C4-2B (cell line): ENCODE measurements at regions not wholly inside any gene's neighbourhood (a gene's known extent, or its start where the extent isn't known, plus 50 kb on each side); places are given as distances from the start of the nearest gene placed in this dataset.

ENCODE experiments used
- CTCF ChIP-seq: fragments of 450-650 bp; conservative IDR thresholded peaks from 2 replicates; pipeline ENCODE4 v1.5.1; 2017; ENCODE audit warnings: mild to moderate bottlenecking
- ZFX ChIP-seq: fragments of 450-650 bp; IDR thresholded peaks from 2 replicates; pipeline ENCODE4 v1.6.1; 2017

- TF ChIP-seq CTCF (no peak), ZFX (no peak)
Observed at GRCh38 chr6:147063469-147064031, 140.7 kb upstream of the STXBP5 start.
